Upper lobe of left lung (tissue), 6 donors: ENCODE measurements at regions not wholly inside any gene's neighbourhood (a gene's known extent, or its start where the extent isn't known, plus 50 kb on each side); places are given as distances from the start of the nearest gene placed in this dataset.
"Not testable (repeated sequence)": the region's sequence is repeated elsewhere in the genome, so short reads cannot be mapped to it uniquely, and the experiment has no call there.

Experiments
- ATAC-seq, 2 donors: fragments of 200-7000 bp; cut with Tn5 transposase; one replicate each; pipeline ENCODE4 v1.9.1; 2022; ENCODE audit warnings: mild to moderate bottlenecking in 2 of 2, moderate library complexity in 2 of 2; ENCODE audit not compliant: low FRiP score in 2 of 2
- DNase-seq, 2 donors: peaks; one replicate each; pipeline ENCODE4 v3.0.0-alpha.2; 2019 to 2020
- H3K27ac ChIP-seq, 4 donors: fragments of 200-600 bp; sonication (generic); one replicate each; pipeline ENCODE4 v1.5.1; 2016 to 2019
- H3K27me3 ChIP-seq, 4 donors: fragments of 200-600 bp; sonication (generic); one replicate each; pipeline ENCODE4 v1.5.1; 2017 to 2019
- H3K36me3 ChIP-seq, 4 donors: fragments of 200-600 bp; sonication (generic); one replicate each; pipeline ENCODE4 v1.5.1; 2016 to 2019
- H3K4me1 ChIP-seq, 4 donors: fragments of 200-600 bp; sonication (generic); one replicate each; pipeline ENCODE4 v1.5.1; 2018 to 2019
- H3K4me3 ChIP-seq, 4 donors: fragments of 200-600 bp; sonication (generic); one replicate each; pipeline ENCODE4 v1.5.1; 2017 to 2019; ENCODE audit warnings: mild to moderate bottlenecking in 2 of 4, moderate library complexity in 1 of 4
- H3K9me3 ChIP-seq, 4 donors: fragments of 200-600 bp; sonication (generic); one replicate each; pipeline ENCODE4 v1.5.1; 2018 to 2019
- EP300 ChIP-seq, 4 donors: sonication (generic); formaldehyde crosslinking; IDR thresholded peaks; one replicate each; pipeline ENCODE4 v1.5.1; 2017; ENCODE audit warnings: antibody characterized with exemption in 4 of 4, control low read depth in 2 of 4
- POLR2A ChIP-seq, 4 donors: fragments of 450-650 bp; IDR thresholded peaks; one replicate each; pipeline ENCODE4 v1.5.1; 2016 to 2017; ENCODE audit warnings: antibody characterized with exemption in 4 of 4, mild to moderate bottlenecking in 2 of 4
- POLR2AphosphoS5 ChIP-seq, 2 donors: sonication (generic); formaldehyde crosslinking; IDR thresholded peaks; one replicate each; pipeline ENCODE4 v1.5.1; 2017; ENCODE audit warnings: antibody characterized with exemption in 2 of 2
- WGBS, 2 donors: methylation state at CpG; one replicate each; pipeline ENCODE4 v1.1.5; 2017 to 2018; 5-methylcytosine and 5-hydroxymethylcytosine counted together
- TF ChIP-seq, protein P1 (sequence below), 6 experiments: fragments of 450-650 bp in 4 of 6; fragments of 200-600 bp in 2 of 6; sonication (generic) in 2 of 6; IDR thresholded peaks; one replicate each; pipeline ENCODE4 v1.5.1; 2016 to 2019; ENCODE audit warnings: antibody characterized with exemption in 6 of 6
- donor health status: DM: no; HTN: no; CAD: no; lungs with moderate emphysema.
- donor health status: DM: no; HTN: yes; CAD: no; lungs with severe emphysema.

GRCh38 chr22:48299801-48300200 is 1527.9 kb downstream of the BRD1 start:
- 82 to 91% methylated on average over 6 to 17 of the region's 18 CpGs for WGBS, 2 donors
- Histone ChIP-seq H3K36me3 (no peaks in the 10 kb centered on the region), H3K9me3 (no peaks in the 10 kb centered on the region), H3K4me3 (no peak overlapping the region), H3K4me1 (peaks cover 3 to 18% (median 8%) of the 10 kb centered on the region in 4 donors), H3K27ac (no peak overlapping the region), H3K27me3 (no peaks in the 10 kb centered on the region)
- no peak for ATAC-seq
- TF ChIP-seq EP300 (IDR thresholded peaks at IDR 0.05) (no peak), POLR2A (IDR thresholded peaks at IDR 0.05) (no peak), POLR2AphosphoS5 (IDR thresholded peaks at IDR 0.05) (no peak)
- TF ChIP-seq, protein P1, sequence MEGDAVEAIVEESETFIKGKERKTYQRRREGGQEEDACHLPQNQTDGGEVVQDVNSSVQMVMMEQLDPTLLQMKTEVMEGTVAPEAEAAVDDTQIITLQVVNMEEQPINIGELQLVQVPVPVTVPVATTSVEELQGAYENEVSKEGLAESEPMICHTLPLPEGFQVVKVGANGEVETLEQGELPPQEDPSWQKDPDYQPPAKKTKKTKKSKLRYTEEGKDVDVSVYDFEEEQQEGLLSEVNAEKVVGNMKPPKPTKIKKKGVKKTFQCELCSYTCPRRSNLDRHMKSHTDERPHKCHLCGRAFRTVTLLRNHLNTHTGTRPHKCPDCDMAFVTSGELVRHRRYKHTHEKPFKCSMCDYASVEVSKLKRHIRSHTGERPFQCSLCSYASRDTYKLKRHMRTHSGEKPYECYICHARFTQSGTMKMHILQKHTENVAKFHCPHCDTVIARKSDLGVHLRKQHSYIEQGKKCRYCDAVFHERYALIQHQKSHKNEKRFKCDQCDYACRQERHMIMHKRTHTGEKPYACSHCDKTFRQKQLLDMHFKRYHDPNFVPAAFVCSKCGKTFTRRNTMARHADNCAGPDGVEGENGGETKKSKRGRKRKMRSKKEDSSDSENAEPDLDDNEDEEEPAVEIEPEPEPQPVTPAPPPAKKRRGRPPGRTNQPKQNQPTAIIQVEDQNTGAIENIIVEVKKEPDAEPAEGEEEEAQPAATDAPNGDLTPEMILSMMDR (IDR thresholded peaks at IDR 0.05) = no peak
- DNase-seq = peak in 1 of 2 donors; percentile 75

DNA sequence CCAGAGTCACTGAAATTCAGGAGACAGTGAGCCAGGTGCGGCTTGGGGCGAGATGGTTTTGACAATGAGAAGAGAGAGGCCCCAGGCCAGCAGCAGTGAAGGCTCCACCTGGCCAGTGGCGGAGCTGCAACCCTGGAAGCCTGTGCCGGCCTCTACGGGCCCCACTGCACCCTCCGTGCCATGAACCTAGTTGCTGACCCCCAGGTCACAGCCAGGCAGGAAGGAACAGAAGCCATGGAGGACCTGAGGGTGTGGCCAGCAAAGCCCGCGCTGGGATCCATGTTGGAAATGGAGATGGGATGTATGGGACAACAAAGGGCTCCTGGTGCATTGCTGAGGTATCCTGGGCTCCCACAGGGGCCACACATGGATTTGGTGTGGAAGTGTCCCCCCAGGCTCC is 1528.5 kb downstream of the BRD1 start:
- 81 to 83% methylated on average over 8 of the region's 8 CpGs for WGBS, 2 donors
- Histone ChIP-seq H3K27ac (no peak overlapping the region), H3K27me3 (no peaks in the 10 kb centered on the region), H3K4me1 (peaks cover 3 to 18% (median 8%) of the 10 kb centered on the region in 4 donors), H3K36me3 (no peaks in the 10 kb centered on the region), H3K9me3 (no peaks in the 10 kb centered on the region), H3K4me3 (no peak overlapping the region)
- DNase-seq = peak in 1 of 2 donors; percentile 37
- ATAC-seq = no peak
- no peak for TF ChIP-seq POLR2AphosphoS5 (IDR thresholded peaks at IDR 0.05)
- no peak for TF ChIP-seq EP300 (IDR thresholded peaks at IDR 0.05)
- TF ChIP-seq POLR2A (IDR thresholded peaks at IDR 0.05) = no peak

- Histone ChIP-seq H3K9me3 (no peaks in the 10 kb centered on the region), H3K27me3 (no peaks in the 10 kb centered on the region), H3K36me3 (no peaks in the 10 kb centered on the region), H3K4me1 (peaks cover 3 to 15% (median 7%) of the 10 kb centered on the region in 4 donors), H3K4me3 (no peak overlapping the region), H3K27ac (no peak overlapping the region)
- no peak for DNase-seq
- TF ChIP-seq, protein P1 (IDR thresholded peaks at IDR 0.05) = no peak
- no peak for TF ChIP-seq POLR2A (IDR thresholded peaks at IDR 0.05)
- no peak for TF ChIP-seq EP300 (IDR thresholded peaks at IDR 0.05)
- no peak for TF ChIP-seq POLR2AphosphoS5 (IDR thresholded peaks at IDR 0.05)
- WGBS, 2 donors = 62 to 67% methylated on average over 7 of the region's 7 CpGs
- no peak for ATAC-seq
Observed at GRCh38 chr22:48297296-48297695, 1530.4 kb downstream of the BRD1 start.

DNA sequence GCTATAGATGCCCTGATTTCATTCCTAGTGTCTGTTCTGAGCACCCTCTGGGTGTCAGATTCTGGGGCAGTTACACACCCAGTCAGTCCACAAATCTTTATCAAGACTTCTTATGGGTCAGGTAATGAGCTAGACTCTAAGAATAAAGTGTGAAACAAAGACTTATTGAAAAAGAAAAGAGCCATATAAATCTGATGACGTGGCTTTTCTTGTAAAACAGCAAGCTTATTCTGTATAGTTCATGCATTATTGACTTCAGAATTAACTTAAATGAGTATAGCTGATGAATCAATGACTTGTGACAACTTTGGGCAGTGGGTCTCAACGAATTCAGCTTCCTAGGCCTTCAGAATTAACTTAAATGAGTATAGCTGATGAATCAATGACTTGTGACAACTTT is 1527.5 kb downstream of the TBC1D22A start:
- H3K27ac ChIP-seq, ATAC-seq, H3K4me3 ChIP-seq, DNase-seq, H3K36me3 ChIP-seq, H3K27me3 ChIP-seq, H3K4me1 ChIP-seq, H3K9me3 ChIP-seq: not testable (repeated sequence)
- WGBS, 2 donors = 68 to 73% methylated on average over 2 of the region's 2 CpGs

DNA sequence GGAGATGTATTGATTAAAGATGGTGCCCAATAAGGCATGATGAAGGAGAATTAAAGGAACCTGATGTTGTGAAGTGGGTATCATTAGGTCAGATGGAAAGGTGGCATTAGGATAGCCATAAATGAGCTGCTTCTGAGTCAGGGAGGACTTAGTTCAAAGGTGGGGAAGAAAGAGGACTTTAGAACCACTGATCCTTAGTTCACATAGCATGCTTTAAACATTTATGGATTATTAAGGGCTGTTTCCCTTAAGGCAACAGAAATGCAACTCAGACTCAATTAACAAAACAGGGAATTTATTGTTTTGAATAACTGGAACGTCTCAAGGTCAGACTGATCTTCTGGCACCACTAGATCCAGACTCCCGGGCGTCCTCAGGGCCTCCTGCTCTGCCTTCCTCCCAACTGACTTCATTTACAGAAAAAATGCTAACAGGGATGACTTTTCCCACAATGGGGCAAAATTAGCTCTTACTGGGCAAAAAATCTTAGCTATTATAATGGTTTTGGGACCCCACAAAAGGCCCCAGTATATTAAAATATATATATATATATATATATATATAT is 1526.0 kb downstream of the TBC1D22A start:
- Histone ChIP-seq H3K27me3 (no peaks in the 10 kb centered on the region), H3K36me3 (no peaks in the 10 kb centered on the region), H3K4me1 (no peaks in the 10 kb centered on the region), H3K9me3 (no peaks in the 10 kb centered on the region), H3K4me3 (no peak overlapping the region), H3K27ac (no peak overlapping the region)
- 69 to 80% methylated on average over 3 of the region's 3 CpGs for WGBS, 2 donors
- ATAC-seq (no peak), DNase-seq (no peak)
- no peak for TF ChIP-seq POLR2AphosphoS5 (IDR thresholded peaks at IDR 0.05)
- no peak for TF ChIP-seq EP300 (IDR thresholded peaks at IDR 0.05)
- no peak for TF ChIP-seq POLR2A (IDR thresholded peaks at IDR 0.05)
- TF ChIP-seq, protein P1 (IDR thresholded peaks at IDR 0.05) = no peak

- ATAC-seq (no peak), DNase-seq (no peak)
- no peak overlapping the region for H3K4me3 ChIP-seq
- no peak for TF ChIP-seq POLR2AphosphoS5 (IDR thresholded peaks at IDR 0.05)
- no peak overlapping the region for H3K27ac ChIP-seq
- WGBS, 2 donors = 68 to 76% methylated on average over 5 of the region's 5 CpGs
- H3K4me1 ChIP-seq = no peaks in the 10 kb centered on the region
- H3K36me3 ChIP-seq = no peaks in the 10 kb centered on the region
- H3K9me3 ChIP-seq = no peaks in the 10 kb centered on the region
- no peaks in the 10 kb centered on the region for H3K27me3 ChIP-seq
Observed at GRCh38 chr22:48287031-48287430, 1524.6 kb downstream of the TBC1D22A start.
